ENCODE measurements at regions not wholly inside any gene's neighbourhood (a gene's known extent, or its start where the extent isn't known, plus 50 kb on each side); places are given as distances from the start of the nearest gene placed in this dataset.
"Not testable (repeated sequence)": the region's sequence is repeated elsewhere in the genome, so short reads cannot be mapped to it uniquely, and the experiment has no call there.

DNA sequence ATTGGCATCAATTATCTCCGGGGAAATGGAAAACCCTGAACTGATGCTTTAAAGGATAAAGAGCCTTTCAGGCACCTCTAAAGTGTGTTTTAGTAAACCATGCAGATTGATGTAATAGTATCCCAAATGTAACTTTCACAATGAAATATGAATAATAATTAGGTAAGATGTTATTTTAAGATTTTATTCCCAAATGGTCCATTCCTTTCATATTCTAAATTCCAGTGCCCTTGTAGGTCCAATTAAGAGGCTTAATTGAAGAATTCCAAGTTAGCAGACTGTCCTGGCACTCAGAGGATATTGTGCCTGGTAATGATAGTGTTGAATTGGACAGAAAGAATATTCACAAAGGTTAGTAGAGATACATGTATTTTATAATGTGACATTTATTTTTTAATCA is 352.5 kb upstream of the NUDT12 start:
- no peak for DNase-seq

DNA sequence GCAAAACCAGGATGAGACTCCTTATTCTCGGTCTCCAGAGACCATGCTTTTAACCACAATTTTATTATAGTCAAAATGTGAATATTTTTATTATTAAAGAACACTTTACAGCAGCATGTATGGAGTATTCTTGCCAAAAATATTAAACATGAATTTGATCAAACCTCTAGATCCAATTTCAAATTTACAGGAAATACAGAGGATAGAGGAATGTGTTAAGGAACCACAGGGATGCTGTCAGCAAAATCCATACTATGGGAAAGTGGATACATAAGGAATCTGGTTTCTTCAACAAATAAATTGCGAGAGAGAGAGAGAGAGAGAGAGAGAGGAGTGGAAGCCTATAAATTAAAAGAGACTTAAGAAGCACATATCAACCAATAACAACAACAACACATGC is 348.2 kb upstream of the NUDT12 start:
- DNase-seq: no peak

DNA sequence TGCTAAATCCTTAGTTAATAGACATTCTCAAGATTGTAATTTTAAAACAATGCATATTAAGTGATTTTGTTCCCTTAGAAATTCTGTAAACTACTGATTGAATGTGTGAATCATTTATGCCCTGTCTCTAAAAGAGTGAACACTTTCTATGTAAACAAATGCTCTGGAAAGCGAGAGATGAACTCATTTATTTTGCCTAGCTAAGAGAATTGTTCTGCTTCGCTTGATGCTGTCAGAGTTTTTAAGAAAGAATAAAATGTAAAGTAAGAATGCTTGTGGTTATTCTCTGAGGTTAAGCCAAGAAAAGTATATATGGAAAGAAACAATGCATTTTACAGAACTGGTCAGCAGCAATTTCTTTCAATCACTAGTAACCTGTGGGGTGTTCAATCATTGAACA is 347.4 kb upstream of the NUDT12 start:
- no peak for DNase-seq

DNA sequence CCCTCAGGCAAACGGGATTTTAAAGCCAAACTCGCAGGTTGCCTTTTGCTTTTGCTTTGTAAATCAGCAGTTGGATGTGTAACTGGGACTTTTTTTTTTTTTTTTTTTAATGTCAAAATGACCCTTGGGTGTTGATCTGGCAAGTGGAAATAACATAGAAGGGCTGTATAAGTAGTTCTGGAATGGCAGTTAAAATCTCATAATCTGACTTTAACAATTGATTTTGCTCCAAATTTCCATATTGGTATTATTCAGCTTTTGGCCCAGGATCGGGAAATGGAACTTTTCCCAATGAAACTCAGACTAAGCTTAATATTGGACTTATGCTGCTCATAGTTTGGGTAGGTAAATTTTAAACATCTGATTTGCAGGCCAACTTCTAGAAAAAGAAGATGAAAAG is 346.8 kb upstream of the NUDT12 start:
- no peak for DNase-seq

DNA sequence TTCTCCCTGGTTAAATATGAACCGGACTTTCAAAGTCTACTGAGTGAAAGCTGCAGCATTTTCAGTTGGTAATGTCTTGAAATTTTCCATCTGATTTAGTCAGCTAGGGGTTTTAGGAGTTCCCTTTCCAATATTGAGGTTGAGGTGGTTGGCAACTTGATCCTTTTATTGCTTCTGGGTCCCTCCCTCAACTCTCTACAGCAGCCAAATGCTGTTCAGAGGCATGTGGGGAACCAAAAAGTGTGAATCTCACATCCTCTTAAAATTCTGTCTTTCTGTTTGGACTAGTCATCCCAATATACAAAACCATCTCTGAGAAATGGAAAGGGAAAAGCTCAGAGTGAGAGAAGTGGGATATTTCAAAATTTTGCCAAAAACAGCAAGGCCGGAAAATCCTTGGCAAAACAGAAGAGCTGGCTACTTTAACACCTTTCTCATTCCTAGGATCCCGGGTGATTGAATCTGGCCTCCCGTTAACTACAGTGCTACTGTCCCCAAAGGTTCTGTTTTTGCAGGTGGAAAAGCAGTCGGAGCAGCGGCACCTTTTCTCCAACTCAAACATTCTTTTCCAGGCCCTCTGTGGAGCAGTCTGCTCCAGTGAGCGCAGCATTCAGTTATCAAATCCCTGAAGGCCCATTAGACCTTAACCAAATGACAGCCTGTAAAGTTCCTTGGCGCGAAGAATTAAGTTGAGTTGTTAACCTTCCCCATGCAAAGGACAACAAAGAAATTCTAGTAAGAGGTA is 345.9 kb upstream of the NUDT12 start:
- no peak for DNase-seq

DNA sequence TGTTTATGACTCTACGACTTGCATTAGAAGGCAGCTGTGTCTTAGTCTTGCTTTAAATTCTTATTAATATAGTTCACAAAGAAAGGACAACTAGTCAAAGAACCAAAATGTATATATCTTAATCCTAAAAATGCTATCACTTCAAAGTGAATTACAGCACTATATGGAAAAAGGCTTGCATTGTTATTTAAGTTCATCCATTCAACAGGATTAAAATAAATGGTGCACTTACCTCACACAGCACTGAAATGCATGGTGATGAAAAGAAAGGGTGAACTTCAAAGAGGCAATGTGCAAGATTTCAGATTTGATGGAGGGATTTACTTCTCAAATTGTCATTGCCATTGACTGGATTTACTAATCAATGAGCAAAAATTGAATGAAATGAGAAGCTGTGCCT is 344.4 kb upstream of the NUDT12 start:
- no peak for DNase-seq

DNA sequence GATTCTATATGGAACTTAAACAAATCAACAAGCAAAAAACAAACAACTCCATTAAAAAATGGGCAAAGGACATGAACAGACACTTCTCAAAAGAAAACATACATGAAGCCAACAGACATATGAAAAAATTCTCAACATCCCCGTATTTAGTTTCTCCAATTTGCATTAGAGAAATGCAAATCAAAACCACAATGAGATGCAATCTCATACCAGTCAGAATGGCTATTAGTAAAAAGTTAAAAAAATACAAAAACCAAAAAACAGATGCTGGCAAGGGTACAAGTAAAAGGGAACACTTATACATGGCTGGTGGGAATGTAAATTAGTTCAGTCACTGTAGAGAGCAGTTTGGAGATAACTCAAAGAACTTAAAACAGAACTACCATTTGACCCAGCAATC is 342.1 kb upstream of the NUDT12 start:
- no peak for DNase-seq

DNA sequence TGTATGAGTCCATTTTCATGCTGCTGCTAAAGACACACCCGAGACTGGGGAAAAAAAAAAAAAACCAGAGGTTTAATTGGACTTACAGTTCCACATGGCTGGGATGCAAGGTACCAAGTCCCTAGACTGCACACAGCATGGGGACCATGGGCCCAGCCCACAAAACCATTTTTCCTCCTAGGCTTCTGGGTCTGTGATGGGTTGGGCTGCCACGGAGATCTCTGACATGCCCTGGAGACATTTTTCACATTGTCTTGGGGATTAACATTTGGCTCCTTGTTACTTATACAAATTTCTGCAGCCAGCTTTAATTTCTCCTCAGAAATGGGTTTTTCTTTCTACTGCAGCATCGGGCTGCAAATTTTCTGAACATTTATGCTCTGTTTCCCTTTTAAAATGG is 340.3 kb upstream of the NUDT12 start:
- DNase-seq: no peak

DNA sequence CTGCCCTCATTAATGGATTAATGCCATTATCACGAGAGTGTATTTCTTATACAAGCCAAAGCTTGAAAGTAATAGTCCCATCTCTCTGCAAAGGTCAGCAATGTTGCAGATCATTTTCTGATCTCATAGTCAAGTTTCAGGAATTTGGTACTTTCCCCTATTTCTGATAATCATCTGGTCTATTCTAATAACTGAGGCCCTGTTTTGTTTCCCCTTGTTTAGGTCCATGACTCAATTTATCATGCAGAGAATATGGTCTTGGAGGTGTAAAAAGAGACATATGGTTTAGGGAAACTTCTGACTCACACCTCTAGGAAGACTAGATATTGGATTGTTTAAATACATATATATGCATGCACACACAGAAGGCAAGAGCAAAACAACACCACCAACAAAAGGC is 339.3 kb upstream of the NUDT12 start:
- DNase-seq: no peak

DNA sequence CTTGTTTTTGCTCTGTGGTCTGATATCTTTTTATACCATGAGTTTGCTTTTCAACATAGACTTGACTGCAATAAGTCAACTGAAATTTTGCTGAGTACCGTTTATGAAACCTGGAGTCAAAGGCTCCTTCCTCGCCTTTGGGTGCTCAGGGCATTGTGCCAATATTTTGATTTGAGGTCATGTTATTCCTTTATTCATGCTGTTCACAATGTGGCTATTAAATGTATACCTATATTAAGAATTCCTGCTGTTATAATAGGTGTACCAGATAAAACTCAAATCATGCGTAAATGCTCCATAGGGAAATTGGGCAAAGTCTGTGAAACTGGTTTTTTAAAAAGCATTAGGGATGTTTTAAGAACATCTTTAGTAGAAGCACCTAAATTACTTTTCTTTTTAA is 334.0 kb upstream of the NUDT12 start:
- DNase-seq: no peak

DNA sequence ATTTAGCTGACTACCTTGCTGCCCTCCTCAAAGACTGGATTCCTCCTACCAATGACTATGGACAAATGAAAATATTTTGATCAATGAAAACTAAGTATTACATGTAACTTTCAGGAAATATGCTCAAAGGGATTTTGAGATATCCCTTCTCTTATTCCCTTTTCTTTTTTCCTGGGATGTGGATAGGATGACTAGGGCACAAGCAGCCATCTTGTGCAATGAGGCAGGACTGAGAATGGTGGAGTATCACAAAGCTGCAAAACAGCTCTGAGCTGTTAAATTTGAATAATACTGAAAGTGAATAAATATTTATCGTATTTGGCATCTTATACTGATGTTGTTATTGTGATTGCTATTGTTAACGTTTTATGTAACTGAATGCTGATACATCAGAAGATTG is 333.1 kb upstream of the NUDT12 start:
- DNase-seq: no peak

DNA sequence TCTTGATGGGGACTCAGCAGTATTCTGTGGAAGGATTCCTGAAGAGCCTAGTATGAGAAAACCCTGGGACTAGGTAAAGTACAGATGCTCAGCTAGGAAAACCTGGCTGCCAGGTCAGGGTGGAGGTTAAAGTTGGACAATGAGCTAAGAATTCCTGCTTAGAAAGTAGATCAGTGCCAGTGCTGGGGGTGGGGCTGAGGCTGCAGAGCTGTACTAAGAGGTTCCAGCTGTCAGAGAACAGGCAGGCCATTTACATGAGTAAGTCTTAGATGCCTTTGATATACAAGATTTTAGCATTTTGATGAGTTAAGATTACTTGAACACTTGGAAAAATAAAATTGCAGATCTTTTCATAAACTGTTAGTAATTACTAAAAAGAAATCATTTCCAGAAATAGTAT is 332.3 kb upstream of the NUDT12 start:
- peak; percentile 13 for DNase-seq

DNA sequence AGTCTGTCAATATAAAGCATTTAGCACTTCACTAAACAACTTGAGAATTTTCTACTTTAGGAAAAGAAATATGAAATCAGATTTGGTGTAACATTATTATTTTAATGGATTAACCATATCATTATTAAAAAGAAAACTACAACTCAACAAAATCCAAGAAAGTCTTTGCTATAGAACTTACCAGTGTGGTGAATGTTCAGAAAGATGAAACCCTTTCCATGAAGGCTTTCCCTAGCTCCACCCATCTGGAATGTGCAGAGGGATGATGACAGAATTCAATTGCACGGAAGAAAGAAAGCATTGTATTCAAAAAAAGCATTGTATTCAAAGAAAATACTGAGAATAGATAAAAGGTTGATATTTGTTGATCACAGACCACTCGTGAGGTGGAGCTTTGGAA is 328.6 kb upstream of the NUDT12 start:
- DNase-seq: no peak

DNA sequence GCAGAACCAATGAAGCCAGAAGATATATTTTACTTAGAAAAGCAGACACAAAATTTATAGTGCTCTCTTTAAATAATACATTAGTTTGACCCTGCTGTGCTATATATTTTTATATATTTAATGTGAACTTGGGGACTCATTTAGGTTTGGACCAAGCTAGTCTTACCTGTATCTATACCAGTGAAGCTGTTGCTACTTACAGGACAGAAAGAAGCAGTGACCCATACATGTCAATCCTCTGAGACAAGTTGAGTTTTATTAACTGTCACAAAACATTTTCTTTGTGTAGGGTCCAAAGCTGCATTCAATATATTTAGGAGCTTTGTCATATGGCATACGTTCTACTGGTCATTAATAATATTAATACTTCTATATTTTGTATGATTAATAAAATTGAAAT is 327.7 kb upstream of the NUDT12 start:
- no peak for DNase-seq

DNA sequence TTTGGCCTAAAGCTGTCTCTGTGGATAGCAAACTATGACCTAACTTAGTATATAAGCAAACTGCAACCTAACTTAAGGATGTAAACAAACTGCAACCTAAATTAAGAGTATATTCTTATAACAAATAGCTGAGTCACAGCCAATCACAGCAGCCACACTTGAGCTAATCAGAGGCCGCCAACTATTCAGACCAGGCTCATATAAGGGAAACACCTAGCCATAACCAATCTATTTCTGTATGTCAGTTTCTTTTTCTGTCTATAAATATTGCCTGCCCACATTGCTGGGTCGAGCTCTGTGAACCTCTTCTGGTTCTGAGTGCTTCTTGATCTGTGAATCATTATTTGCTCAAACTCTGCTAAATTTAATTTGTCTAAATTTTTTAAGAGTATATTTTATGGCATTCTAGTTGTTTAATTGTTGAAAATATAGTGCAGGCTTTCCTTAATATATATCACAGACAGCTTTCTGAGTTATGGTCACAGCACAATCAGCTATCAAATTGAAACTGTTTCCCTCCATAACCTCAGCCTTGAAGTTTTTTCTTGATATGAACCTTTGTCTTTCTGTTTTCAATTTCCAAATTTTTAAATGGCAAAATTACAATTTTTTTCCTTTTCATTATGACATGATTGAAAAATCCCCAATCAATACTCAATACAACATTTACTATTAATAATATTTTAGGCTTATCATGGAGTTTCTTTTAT is 327.1 kb upstream of the NUDT12 start:
- DNase-seq: no peak

DNA sequence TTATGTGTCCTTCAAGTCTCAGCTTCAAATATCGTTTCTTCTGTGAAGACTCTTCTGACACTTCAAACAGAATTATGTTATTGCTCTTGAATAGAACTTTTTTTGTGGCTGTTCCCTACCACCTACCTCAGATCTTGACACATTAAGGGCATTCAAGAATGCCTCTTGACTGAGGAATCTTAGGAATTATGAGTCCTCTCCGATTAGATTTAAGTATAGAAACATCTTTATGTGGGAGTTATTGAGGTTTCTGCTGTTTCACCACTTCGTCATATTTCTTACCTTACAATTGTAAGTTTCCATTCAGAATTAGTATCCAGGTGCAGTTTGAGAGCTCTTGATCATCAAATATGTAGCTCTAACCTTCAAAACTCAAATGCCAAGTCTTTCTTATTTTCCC is 324.2 kb upstream of the NUDT12 start:
- DNase-seq: no peak

DNA sequence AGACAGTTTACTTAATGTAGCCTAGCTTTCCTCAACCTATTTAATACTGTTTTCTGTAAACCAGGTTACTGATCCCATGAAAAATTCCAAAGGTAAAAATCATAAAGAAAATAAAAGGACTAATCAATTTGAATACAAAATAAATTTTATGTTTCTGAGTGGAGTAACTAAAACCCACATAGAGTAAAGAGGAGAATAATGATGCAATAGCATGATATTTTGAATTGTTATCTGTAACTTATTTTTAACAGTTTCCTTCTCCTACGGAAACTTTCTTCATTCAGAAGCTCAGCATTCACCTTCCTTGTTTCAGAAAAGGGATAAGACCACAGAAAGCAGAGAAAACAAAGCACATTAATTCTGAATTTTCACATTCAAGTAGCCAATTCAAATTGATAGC is 320.6 kb upstream of the NUDT12 start:
- no peak for DNase-seq

DNA sequence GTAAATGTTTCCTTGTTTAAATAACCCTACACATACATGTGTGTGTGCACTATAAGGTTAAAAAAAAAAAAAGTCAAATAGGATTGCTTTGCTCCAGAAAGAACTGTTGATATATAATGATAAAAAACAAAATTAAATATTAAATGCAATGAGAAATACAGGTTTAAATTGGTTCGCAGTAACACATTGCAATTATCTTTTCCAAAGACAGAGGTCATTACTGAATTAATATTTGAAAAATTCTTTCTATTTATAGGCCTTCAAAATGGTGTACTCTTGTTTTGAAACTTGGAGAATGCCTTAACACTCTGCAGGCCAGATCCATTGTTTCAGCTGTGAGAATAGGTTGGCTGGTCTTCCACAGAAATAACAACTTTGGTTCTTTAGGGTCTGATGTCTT is 319.0 kb upstream of the NUDT12 start:
- no peak for DNase-seq

DNA sequence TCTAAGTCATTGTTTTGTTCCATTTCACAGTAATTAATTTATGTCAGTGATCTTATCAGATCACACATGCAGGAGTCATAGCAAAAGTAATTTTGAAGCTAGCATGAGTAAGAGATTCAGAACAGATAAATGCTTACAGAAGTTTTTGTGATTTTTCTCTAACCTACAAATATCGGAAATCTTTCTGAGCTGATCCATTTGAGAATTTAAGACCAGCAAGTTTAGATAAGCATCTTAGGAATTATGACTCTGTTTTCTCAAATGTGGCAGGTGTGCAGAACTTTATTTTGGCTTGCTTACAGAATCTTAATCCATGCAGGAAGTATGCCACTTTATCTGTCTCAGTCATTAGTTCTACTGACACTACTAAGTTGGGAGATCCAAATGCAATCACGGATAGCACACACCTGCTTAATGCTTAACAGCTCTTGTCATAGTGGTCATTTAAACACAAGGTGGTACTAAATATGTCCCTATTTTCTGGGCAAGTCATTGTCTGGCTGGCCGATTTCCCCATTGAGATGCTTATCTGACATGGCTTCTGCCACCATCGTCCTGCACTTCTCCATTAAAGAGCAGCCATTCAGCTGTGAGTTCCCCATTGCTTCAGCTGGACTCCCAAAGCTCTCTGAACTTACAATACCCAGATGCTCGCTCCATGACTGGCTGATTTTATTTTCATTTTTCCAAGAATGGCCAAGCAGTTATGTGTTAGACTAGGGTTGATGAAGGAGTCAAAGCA is 305.4 kb upstream of the NUDT12 start:
- DNase-seq: no peak

DNA sequence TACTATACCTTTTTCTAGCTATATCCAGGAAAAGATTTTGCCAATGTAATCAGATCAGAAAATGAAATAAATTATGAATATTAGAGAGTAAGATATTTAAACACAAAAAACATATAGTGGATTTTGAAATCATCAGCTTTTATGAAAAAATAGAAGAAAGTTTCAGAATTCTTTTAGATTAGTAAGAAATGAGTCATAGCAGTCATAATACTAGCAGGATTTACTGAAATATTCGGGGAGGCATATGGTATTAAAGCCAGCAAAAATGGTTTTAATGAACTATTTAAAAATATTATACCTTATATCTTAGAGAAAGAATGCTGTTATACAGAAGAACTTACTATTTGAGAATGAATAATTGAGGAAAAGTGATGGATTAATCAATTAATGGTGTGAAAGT is 303.6 kb upstream of the NUDT12 start:
- no peak for DNase-seq

DNA sequence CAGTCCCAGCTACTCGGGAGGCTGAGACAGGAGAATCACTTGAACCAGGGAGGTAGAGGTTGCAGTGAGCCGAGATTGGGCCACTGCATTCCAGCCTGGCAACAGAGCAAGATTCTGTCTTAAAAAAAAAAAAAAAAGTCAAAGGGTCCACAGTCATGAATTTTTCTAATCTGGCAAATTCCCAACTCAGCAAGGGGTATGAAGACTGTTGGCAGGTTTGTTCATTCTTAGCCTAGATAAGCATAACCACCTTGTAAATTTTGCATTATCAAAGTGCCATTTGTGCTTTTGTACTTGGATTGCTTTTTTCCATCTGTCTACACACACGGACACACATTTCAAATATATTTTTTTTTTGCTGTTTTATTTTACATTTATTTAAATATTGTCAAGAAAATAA is 299.8 kb upstream of the NUDT12 start:
- DNase-seq: no peak

DNA sequence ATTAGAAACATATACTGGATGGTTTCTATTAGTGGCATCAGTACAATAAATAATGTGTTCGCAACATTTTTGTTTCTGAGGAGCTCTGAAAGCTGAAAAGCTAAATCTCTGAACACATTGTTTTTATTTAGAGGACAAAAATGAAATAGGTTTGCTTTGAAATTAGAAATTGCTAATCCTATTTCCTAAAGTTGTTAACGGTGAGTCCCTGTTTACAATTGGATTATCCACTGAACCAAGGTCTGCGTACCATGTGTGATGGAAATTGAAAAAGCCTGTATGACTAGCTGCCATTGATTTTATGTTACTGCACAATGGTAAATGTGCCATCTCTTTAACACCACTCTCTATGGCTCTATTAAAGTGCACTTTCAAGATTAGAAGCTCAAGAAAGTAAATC is 297.7 kb upstream of the NUDT12 start:
- no peak for DNase-seq

DNA sequence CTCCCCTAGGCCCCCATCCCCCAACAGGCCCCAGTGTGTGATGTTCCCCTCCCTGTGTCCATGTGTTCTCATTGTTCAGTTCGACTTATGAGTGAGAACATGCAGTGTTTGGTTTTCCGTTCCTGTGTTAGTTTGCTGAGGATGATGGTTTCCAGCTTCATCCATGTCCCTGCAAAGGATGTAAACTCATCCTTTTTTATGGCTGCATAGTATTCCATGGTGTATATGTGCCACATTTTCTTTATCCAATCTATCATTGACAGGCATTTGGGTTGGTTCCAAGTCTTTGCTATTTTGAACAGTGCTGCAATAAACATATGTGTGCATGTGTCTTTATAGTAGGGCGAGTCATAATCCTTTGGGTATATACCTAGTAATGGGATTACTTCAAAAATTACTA is 295.8 kb upstream of the NUDT12 start:
- not testable (repeated sequence) for DNase-seq

DNA sequence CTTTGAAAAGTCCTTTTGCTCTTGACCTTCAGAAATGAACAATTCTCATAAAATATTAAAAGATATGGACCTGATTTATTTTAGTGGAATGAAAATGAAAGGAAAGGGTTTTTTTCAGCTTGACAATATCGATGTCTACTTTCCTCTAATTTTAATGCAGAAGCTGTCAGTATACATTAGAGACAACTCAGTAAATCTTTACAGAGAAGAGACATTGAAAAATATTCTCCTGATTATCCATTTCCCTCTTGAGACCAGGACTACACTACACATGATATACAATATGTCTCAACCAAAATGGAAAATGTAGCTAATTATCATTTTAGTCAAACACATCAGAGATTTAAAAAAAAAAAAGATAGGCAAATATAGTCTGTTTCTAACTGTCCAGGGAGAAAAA is 288.5 kb upstream of the NUDT12 start:
- DNase-seq: no peak
